ENCODE measurements at regions not wholly inside any gene's neighbourhood (a gene's known extent, or its start where the extent isn't known, plus 50 kb on each side); places are given as distances from the start of the nearest gene placed in this dataset.
"Not testable (repeated sequence)": the region's sequence is repeated elsewhere in the genome, so short reads cannot be mapped to it uniquely, and the experiment has no call there.

DNA sequence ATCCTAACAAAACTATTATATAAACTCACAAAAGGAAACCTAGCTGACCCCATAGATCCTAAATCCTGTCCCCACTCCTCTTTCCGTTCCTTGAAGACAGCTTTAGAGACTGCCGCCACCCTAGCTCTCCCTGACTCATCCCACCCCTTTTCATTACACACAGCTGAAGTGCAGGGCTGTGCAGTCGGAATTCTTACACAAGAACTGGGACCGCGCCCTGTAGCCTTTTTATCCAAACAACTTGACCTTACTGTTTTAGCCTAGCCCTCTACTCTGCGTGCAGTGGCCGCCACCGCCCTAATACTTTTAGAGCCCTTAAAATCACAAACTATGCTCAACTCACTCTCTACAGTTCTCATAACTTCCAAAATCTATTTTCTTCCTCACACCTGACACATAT, 264.0 kb downstream of the SMARCA2 start:
- DNase-seq (ENCODE audit: low read depth): not testable (repeated sequence)

DNA sequence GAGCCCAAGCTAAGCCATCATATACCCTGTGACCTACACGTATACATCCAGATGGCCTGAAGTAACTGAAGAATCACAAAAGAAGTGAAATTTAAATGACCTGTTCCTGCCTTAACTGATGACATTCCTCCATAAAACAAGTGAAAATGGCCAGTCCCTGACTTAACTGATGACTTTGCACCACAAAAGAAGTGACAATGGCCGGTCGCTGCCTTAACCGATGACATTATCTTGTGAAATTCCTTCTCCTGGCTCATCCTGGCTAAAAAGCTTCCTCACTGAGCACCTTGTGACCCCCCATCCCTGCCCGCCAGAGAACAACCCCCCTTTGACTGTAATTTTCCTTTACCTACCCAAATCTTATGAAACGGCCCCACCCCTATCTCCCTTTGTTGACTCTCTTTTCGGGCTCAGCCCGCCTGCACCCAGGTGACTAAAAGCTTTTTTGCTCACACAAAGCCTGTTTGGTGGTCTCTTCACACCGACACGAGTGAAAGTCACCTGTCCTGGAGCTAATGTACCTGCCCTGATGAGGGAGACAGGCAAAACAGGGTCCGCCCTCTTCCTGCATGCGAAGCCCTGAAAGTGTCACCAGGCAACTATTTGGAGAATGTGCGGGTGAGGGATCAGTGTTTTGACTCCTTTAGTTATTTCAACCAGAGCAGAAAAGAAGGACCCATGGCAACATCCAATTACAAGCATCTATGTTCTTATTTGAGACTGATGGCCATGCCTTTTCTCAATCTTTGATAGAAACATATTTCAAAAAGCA, 266.1 kb downstream of the SMARCA2 start:
- no peak for DNase-seq (ENCODE audit: low read depth)

DNA sequence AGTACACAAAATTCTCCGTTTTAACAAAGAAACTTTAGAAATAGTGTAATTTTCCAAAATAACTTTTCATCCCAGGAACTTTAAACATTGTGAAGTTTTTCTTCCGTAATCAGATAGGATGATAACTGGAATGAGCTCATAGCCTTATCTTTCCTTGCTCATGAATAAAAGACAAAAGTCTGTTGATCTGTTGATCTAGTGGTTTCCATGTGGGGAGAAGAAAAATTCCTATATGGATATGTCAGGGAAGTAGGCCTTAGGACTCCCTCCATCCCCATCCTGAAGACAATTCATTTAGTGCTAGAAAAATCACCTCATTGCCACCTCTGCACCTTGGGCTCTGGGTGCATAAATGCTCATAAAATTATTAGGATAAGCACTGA, 266.6 kb downstream of the SMARCA2 start:
- DNase-seq (ENCODE audit: low read depth): no peak

DNA sequence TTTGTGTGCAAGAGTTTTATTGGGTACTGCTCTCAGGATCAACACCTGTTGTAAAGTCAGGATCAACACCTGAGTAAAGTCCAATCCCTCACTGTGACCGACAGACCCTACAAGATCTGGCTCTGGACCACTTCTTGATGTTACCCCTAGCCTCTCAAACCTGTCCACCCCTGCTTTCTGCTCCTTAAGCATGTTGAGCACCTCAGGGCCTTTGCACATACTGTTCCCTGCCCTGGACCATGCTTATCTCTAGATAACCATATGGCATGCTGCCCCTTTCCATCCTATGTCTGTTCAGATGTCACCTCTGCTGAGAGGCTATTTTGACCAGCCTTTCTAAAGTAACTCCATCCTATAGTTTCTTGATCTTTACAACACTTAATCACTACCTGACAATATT, 269.6 kb downstream of the SMARCA2 start:
- DNase-seq (ENCODE audit: low read depth): no peak

DNA sequence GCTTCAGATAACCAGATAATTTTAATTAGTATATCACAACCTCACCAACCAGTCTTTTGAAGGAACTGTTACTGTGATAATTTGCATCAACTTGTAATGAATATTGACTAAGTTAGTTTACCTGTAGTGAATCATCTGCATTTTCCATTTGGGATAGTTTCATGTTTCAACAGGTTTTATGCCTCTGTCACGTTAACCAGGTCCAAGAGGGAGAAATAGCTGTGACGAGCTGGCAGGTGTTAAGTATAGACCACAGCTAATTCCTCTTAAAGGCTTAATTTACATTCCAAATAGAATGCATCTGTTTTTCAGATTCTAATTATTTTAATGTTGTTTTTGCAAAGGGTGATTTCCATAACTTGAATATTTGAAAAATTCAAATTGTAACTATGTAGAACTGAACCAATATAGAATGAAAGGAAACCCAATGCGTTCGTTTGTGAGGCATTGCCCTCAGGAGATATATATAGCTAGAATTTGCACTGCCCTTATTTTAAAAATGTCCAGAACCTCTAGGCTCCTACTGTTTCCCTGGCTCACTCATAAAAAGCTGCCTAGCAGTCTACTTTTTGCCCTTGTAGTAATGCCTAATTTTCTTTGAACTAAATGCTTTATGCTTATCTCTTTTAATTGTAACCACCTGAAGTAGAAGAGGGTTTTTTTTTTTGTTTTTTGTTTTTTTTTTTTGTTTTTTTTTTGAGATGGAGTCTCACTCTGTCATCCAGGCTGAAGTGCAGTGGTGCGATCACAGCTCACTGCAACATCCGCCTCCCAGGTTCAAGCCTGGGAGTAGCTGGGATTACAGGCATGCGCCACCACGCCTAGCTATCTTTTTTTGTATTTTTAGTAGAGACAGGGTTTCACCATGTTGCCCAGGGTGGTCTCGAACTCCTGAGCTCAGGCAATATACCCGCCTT, 270.5 kb downstream of the SMARCA2 start:
- DNase-seq (ENCODE audit: low read depth): no peak

DNA sequence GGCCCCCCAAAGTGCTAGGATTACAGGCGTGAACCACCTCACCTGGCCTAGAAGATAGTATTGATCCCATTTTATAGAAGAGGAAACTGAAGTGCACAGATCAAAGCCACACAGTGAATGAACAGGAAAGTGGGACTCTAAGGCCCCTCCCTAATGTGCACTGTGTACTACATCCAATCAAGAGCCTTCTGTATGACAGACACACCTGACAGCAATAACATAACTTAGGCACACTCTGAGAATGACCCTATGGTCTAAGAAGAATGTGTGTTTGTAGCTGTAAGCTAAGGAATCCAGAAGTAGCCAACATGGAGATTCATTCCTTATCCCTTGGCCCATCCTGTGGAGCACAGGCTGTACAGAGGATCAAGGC, 271.2 kb downstream of the SMARCA2 start:
- no peak for DNase-seq (ENCODE audit: low read depth)

DNA sequence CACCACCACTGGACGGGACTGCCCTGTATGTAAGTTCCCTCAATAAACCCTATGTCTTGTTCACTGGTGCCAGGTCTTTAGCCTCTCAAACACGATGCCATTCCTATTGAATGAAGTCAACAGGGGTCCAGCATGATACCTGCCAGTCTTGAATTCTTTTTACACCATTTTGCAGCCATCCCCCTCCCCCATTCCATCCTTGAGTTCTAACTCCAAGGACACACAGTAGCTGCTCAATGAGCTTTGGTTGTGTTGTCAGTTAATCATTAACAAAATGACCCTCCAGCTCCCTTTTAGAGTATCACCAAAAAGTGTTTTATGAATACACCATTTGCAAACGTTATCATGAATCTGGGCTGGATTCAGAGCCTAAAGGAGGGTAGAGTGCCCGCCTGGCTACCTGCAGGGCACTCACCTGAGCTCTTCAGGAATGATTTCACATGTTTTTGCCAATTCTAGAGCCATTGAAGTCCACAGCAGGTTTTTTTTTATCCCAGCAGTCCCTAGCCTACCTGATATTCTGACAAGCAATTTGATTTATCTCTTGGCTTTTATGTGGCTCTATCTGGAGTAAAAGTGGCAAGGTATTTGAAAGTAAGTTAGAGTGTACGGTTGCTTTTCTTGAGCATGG, 271.8 kb downstream of the SMARCA2 start:
- DNase-seq (ENCODE audit: low read depth): no peak

DNA sequence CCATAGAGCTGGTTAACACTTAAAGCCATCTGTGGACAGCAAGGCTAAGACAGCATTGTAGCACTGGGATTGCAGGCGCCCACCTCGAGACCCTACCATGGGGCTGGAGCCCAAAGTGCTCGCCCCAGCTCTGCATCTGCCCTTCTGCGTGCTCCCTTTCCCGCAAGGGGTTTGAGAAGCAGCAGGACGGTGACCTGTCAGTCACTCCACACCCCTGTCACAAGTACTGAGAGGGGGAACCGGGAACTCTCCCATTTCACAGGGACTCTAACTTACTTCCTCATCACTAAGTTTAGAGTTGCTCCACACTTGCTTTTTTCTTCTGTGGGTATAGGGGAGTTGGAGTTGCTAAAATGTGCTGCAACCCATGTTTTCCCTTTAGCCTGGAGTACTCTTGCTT, 273.2 kb downstream of the SMARCA2 start:
- DNase-seq (ENCODE audit: low read depth): no peak

DNA sequence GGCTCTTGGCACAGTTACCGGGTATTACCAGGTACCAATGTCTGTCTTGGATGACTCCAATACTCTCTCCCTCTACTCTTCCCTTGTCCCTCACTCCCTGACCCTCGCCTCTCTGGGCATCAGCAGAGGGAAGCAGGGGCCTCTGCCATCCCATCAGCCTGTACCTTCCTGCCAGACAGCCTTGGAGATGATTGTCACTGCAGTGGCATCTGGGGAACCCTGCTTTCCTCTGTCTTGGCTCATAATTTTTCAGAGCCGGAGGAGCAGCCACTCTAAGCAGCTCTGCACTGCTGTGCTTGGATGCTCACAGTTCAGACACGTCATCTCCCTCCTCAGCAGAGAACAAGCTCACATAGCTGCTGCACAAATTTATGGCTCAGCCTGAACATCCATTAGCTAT, 274.1 kb downstream of the SMARCA2 start:
- no peak for DNase-seq (ENCODE audit: low read depth)

DNA sequence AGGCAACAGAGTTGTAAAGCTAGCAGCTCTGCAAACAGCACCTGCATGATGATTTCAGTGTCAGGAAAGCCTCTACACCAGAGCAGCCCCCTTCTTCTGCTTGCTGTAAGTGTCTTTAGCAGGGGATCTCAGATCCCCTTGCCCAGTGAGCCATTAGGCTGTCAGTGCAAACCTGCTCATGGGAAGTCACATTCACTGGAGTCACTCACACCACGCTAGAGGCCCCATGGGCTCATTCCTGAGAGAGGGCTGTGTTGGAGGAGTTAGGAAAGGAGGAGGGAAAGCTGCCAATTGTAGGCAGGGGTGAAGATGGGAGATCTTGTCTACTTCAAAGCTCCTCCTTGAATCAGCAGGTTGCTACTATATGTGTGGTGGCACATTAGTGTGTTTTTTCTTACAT, 275.2 kb downstream of the SMARCA2 start:
- no peak for DNase-seq (ENCODE audit: low read depth)

DNA sequence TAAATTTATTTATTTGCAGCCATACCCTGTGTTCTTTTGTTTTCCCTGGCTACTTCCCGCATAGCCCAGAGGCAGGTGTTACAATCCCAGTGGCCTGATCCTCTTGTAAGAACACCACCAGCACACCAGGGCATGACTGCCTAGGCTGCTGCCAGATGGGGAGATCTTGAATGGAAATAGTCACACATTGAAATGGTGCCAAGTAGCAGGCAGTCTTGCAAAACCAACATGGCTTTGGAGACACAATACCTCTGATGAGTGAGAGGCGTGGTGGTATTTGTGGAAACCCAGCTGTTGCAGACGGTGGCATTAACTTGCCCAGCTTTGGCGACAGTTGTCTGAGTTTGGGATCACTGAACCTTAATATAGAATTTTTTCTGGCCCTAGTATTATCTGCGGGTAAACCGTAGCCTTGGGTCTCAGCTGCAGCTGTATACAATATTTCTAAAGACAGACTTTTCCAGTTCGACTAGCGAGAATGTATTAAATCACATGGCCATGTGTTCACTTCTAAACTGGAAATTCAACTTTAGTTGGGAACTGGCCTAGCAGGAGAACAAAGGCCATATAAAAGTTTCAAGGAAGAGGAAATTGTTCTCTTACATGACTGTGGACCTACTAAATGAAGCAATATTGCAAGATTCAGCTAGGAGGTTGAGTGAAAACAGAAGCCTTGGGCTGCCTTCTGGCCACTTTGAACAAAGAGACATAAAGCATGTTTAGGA, 277.0 kb downstream of the SMARCA2 start:
- no peak for DNase-seq (ENCODE audit: low read depth)

DNA sequence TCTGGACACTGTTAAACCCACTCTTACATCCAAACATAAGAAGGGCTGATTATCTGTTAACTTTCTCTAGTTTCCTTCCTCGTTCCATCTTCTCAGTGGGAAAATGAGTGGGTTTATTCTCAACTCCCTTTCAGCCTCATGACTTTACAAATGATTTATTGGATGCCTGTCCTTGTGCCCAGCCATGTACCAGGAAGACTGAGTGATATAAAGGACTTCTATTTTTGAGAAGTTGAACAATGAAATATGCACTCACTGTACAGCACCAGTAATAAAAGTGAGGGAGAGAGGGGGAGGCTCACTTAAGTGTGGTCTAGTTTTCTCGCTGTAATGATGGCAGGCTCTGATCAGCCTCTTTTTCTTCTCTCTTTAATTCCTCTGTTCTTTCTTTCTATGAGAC, 277.6 kb downstream of the SMARCA2 start:
- DNase-seq (ENCODE audit: low read depth): no peak

DNA sequence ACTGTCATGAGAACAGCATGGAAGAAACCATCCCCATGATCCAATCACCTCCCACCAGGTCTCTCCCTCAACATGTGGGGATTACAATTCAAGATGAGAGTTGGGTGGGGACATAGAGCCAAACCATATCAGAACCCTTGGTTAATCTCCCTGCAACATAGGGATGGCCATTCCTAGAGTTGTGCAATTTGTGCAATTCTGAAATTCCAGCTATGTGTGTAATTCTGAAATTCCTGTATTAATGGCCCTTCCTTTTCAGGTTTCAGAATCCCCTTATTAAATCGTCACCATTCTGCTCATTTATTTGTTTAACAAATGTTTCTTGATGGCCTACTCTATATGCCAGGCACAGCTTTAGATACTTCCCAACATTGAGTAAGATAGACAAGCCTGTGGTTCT, 282.6 kb downstream of the SMARCA2 start:
- DNase-seq (ENCODE audit: low read depth): no peak

DNA sequence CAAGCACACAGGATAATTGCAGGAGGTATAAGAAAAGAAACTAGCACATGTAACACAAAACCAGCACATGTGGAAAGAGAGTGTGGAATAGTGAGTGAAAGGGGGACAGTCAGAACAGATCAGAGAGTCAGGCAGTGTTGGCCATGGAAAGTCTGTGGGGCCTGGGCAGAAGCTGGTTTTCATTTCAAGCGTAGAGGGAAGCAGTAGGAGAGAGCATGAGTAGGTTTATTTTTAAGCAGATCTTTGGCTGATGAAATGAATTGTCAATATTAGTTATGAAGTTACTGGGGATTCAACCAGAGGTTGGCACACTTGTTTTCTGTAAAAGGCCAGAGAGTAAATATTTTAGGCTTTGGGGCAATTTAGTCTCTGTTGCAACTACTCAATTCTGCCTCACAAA, 283.1 kb downstream of the SMARCA2 start:
- DNase-seq (ENCODE audit: low read depth): no peak

DNA sequence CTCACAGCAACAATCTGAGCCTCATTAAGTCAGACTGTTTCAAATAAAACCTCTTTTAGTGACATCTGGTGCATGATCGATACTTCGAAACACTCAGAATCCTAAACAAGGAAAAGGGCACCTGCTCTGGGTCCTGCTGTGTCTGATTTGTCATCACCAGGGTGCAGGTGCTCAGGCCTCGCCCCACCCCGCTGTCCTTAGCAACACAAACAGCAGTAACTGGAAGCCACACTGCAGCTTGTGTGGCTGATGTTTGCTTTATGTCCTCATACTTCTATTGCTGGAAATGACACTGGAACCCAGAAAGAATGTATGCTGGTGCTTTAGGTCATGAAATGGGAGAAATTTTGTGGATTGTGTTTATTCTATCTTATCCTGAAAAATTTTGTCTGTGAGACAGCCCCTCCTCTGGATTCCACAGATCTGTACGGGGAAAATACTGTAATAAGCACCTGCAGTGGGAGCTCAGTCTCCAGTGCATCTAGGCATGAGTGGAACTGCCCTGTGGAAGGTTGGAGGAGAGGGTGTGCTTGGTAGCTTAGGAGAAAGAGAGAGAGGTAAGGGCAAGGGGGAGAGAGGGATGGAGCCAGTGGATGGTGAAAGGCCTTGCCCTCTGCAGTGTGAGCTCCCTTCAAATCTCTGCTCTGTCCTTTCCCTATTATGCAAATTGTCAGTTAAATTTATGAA, 284.2 kb downstream of the SMARCA2 start:
- no peak for DNase-seq (ENCODE audit: low read depth)

DNA sequence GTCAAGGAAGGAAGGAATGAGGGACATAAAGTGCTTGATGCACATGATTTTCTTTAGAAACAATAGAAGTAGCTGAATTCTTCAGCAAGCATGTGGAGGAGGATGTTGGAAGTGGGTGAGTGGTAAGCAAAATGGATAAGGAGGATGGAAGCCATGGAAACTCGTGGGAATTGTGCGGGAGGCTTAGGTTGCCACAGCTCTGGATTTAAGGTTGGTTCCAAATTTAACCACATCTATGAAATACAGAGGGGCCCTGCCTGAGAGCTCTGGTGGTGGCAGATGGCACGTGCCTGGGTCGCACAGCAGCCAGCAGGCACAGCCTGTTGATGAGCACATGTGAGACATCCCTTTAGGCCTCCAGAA, 284.7 kb downstream of the SMARCA2 start:
- DNase-seq (ENCODE audit: low read depth): no peak

DNA sequence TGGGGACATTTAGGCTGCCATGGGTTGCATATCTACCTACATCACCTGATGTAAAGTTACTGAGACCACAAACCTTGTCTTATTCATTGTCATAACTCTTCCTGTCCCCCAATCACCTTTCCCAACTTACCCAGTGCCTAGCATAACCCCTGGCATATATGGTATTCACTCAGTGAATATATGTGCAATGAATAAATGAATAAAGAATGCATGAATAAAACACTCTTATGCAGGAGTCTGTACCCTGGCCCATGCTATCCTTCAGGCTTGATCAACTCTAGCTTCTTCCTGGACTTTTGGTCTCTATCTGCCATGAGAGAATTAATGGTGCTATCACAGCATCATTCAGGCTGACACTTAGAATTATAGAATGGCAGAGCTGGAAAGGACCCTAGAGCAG, 285.2 kb downstream of the SMARCA2 start:
- DNase-seq (ENCODE audit: low read depth): no peak

DNA sequence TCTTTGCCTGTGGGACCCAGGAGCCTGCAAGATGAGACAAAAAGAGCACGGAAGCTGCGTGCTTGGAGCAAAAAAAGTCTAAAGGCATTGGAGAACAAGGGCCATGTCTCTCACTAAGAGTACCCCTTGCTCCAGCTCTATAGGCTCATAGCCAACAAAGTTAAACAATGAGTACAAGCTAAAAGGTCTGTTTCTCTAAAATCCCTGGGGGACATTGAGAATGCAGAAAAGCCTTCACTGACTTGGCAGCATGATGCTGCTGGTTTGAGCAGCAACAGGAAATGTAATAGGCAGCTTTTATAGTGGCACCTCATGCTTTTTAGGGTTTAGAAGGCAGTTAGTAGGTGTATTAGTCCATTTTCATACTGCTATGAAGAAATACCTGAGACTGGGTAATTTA, 287.5 kb downstream of the SMARCA2 start:
- no peak for DNase-seq (ENCODE audit: low read depth)

DNA sequence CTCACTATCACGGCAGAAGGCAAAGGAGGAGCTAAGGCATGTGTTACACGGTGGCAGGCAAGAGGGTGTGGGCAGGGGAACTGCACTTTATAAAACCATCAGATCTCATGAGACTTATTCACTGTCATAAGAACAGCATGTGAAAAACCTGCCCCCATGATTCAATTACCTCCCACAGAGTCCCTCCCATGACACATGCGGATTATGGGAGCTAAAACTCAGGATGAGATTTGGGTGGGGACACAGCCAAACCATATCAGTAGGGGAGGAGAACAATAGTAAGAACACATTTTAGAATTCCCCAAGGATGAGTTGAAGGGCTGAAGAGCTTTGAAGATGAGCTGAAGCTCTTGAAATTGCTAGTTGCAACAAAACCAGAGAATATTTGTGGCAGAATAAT, 287.9 kb downstream of the SMARCA2 start:
- DNase-seq (ENCODE audit: low read depth): no peak

DNA sequence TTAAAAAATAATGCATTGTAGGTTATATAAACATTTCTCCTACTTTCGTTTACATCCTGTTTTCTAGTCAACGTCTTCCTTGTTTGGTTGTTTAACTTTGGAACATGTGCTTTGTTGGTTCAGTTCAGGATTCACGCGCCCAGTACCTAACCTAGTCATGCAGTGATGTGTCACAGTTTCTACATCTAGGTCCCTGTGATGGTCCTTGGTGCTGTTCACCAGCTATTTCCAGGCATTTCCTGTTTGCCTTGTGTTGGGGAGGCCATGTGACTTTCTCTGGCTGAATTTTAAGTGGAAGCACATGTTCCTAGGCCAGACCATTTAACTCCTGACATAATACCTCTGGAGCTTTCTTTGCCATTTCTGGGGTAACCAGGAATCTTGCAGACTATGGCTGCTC, 292.3 kb downstream of the SMARCA2 start:
- no peak for DNase-seq (ENCODE audit: low read depth)

DNA sequence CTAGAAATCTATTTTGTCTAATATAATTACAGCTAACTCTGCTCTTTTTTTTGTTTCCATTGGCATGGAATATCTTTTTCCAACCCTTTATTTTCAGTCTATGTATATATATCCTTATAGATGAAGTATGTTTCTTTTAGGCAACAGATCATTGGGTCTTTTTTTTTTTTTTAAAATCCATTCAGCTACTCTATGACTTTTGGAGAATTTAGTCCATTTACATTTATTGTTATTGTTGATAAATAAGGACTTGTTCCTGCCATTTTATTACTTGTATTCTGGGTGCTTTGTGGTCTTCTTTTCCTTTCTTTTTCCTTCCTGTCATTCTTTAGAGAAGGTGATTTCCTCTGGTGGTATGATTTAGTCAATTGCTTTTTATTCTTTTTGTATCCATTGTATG, 296.8 kb downstream of the SMARCA2 start:
- no peak for DNase-seq (ENCODE audit: low read depth)

DNA sequence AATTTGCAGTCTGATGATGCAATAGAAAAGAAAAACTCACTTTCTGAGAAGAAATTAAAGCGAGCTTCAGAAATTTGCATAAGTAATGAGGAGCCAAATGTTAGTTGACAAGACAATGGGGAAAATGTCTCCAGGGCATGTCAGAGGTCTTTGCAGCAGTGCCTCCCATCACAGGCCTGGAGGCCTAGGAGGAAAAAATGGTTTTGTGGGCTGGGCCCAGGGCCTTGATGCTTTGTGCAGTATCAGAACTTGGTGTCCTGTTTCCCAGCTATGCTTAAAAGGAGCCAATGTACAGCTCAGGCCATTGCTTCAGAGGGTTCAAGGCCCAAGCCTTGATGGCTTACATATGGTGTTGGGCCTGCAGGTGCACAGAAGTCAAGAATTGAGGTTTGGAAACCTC, 298.4 kb downstream of the SMARCA2 start:
- no peak for DNase-seq (ENCODE audit: low read depth)
